ENCODE measurements at regions not wholly inside any gene's neighbourhood (a gene's known extent, or its start where the extent isn't known, plus 50 kb on each side); places are given as distances from the start of the nearest gene placed in this dataset.

DNA sequence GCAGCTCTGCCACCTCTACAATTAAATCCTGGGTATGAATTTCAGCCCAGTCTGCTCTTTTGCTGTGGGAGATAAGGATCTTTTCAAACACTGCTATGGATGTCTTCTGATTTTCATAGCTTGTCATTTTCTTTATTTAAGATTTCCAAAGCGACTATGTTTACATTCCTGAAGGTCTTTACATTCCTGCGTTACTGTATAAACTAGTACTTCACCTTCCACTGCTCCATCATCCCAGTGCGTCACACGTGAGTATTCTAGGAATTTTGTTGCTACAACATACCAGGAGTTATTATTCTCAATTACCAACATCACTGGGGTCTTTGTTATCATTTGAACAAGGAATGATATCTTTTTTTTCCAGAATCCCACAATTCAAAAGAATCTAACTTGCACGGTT lies 944.7 kb downstream of the SORCS3 start:
- Histone ChIP-seq H3K14ac (replicated peaks; ENCODE audit: low read depth, low read length) (no peak overlapping the region), H2AK9ac (replicated peaks; ENCODE audit: low read depth, low read length, poor library complexity) (no peak overlapping the region), H2AFZ (replicated peaks; ENCODE audit: low read length, poor library complexity) (no peak overlapping the region), H3K9me1 (ENCODE audit: insufficient read depth, low read length) (no peaks in the 10 kb centered on the region), H3K36me3 (ENCODE audit: control insufficient read depth, insufficient read depth, low read length) (no peaks in the 10 kb centered on the region), H3K27ac (ENCODE audit: insufficient read depth, low read length) (no peak overlapping the region), H4K91ac (ENCODE audit: insufficient read depth, low read depth, low read length) (peak overlapping the region; percentile 50; the same call in 1 of the 2 replicates), H3K4ac (ENCODE audit: low read depth, low read length) (no peak overlapping the region), H2BK20ac (ENCODE audit: low read depth, low read length) (no peak overlapping the region), H2AK5ac (ENCODE audit: low read depth, low read length) (no peak overlapping the region), H3K4me3 (ENCODE audit: insufficient read depth, low read depth, low read length) (no peak overlapping the region), H3K23ac (ENCODE audit: low read depth, low read length) (no peak overlapping the region), H2BK15ac (ENCODE audit: low read depth, low read length) (0 out of 3 replicates have a peak overlapping the region, but pooled peaks have one; percentile 15), H2BK120ac (ENCODE audit: low read depth, low read length) (peak overlapping the region; percentile 71), H3K9ac (ENCODE audit: low read depth, low read length) (no peak overlapping the region), H3K79me1 (ENCODE audit: low read depth in 1 of 2, low read length in 2 of 2) (no peaks in the 10 kb centered on the region), H3K4me2 (ENCODE audit: low read depth, low read length) (peak overlapping the region; percentile 46; the same call in 1 of the 2 replicates), H3K18ac (ENCODE audit: low read depth, low read length) (no peak overlapping the region), H4K8ac (ENCODE audit: low read depth in 2 of 2, low read length in 2 of 2) (peak overlapping the region in 1 of 2 experiments; percentile 37; a peak in 1 of 4 replicates), H3K9me3 (ENCODE audit: control insufficient read depth, insufficient read depth, low read length) (no peaks in the 10 kb centered on the region), H3K27me3 (ENCODE audit: control insufficient read depth, insufficient read depth, low read length) (no peaks in the 10 kb centered on the region), H4K5ac (ENCODE audit: low read depth, low read length) (no peak overlapping the region), H4K20me1 (ENCODE audit: insufficient read depth, low read length) (no peaks in the 10 kb centered on the region), H2BK5ac (ENCODE audit: low read depth, low read length, poor library complexity, severe bottlenecking) (peak overlapping the region; percentile 84), H3K4me1 (ENCODE audit: control insufficient read depth, insufficient read depth, low read length) (peaks cover 5% of the 10 kb centered on the region), H3K56ac (ENCODE audit: extremely low read depth, insufficient read depth, low read length) (peak overlapping the region; percentile 58; the same call in 1 of the 2 replicates)
- intact Hi-C loops (cut with micrococcal nuclease), result no loop called here
- ATAC-seq (ENCODE audit: low read depth) (peak; percentile 92), DNase-seq (peak; percentile 82)
- in situ Hi-C loops (cut with MboI; ENCODE audit: low sequenced_read_pairs), result no loop called here
- CTCF ChIA-PET, result no interaction called here
- BruUV-seq (replicated peaks), result no TSS peak
- no CpG with 5 or more reads among the region's 5 CpGs for WGBS, 2 experiments (ENCODE audit: extremely low coverage in 2 of 2, insufficient read length in 1 of 2)
- no peak for TF ChIP-seq CHD1 (IDR thresholded peaks at IDR 0.05; ENCODE audit: low read depth, low read length)
- TF ChIP-seq BHLHE40 (IDR thresholded peaks at IDR 0.05; ENCODE audit: low read depth, low read length), result peak; percentile 94
- TF ChIP-seq NFE2L2 (IDR thresholded peaks at IDR 0.05; ENCODE audit: low read depth, low read length), result 0 out of 2 replicates have a peak, but pooled peaks have one; percentile 3
- TF ChIP-seq RFX5 (IDR thresholded peaks at IDR 0.05; ENCODE audit: low read depth, low read length), result no peak
- TF ChIP-seq POLR2A (IDR thresholded peaks at IDR 0.05; ENCODE audit: low read depth, low read length), result 0 out of 2 replicates have a peak, but pooled peaks have one; percentile 22
- TF ChIP-seq, protein P1, sequence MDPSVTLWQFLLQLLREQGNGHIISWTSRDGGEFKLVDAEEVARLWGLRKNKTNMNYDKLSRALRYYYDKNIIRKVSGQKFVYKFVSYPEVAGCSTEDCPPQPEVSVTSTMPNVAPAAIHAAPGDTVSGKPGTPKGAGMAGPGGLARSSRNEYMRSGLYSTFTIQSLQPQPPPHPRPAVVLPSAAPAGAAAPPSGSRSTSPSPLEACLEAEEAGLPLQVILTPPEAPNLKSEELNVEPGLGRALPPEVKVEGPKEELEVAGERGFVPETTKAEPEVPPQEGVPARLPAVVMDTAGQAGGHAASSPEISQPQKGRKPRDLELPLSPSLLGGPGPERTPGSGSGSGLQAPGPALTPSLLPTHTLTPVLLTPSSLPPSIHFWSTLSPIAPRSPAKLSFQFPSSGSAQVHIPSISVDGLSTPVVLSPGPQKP (IDR thresholded peaks at IDR 0.05; ENCODE audit: borderline replicate concordance, low read depth, low read length), result no peak
- TF ChIP-seq, protein P2, sequence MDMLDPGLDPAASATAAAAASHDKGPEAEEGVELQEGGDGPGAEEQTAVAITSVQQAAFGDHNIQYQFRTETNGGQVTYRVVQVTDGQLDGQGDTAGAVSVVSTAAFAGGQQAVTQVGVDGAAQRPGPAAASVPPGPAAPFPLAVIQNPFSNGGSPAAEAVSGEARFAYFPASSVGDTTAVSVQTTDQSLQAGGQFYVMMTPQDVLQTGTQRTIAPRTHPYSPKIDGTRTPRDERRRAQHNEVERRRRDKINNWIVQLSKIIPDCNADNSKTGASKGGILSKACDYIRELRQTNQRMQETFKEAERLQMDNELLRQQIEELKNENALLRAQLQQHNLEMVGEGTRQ (IDR thresholded peaks at IDR 0.05; ENCODE audit: low read depth, low read length), result no peak
- TF ChIP-seq RCOR1 (IDR thresholded peaks at IDR 0.05; ENCODE audit: insufficient replicate concordance, low read length), result no peak
- TF ChIP-seq FOS (IDR thresholded peaks at IDR 0.05; ENCODE audit: low read depth, low read length), result no peak
- peak; percentile 52 for TF ChIP-seq CEBPB (IDR thresholded peaks at IDR 0.05; ENCODE audit: low read depth, low read length)
- TF ChIP-seq, protein P3, sequence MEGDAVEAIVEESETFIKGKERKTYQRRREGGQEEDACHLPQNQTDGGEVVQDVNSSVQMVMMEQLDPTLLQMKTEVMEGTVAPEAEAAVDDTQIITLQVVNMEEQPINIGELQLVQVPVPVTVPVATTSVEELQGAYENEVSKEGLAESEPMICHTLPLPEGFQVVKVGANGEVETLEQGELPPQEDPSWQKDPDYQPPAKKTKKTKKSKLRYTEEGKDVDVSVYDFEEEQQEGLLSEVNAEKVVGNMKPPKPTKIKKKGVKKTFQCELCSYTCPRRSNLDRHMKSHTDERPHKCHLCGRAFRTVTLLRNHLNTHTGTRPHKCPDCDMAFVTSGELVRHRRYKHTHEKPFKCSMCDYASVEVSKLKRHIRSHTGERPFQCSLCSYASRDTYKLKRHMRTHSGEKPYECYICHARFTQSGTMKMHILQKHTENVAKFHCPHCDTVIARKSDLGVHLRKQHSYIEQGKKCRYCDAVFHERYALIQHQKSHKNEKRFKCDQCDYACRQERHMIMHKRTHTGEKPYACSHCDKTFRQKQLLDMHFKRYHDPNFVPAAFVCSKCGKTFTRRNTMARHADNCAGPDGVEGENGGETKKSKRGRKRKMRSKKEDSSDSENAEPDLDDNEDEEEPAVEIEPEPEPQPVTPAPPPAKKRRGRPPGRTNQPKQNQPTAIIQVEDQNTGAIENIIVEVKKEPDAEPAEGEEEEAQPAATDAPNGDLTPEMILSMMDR (conservative IDR thresholded peaks at IDR 0.05; ENCODE audit: low read depth, low read length), result no peak
- POLR2A ChIA-PET (ENCODE audit: unreplicated experiment), result no interaction called here
- dilution Hi-C loops (cut with HindIII; ENCODE audit: low sequenced_read_pairs, unreplicated experiment), result no loop called here
